GM04503 (cell line): ENCODE measurements at regions not wholly inside any gene's neighbourhood (a gene's known extent, or its start where the extent isn't known, plus 50 kb on each side); places are given as distances from the start of the nearest gene placed in this dataset.
"Not testable (repeated sequence)": the region's sequence is repeated elsewhere in the genome, so short reads cannot be mapped to it uniquely, and the experiment has no call there.

ENCODE experiments used
- DNase-seq: peaks from one replicate; pipeline ENCODE4 v3.0.0-alpha.2; 2012; ENCODE audit warnings: low read depth

DNA sequence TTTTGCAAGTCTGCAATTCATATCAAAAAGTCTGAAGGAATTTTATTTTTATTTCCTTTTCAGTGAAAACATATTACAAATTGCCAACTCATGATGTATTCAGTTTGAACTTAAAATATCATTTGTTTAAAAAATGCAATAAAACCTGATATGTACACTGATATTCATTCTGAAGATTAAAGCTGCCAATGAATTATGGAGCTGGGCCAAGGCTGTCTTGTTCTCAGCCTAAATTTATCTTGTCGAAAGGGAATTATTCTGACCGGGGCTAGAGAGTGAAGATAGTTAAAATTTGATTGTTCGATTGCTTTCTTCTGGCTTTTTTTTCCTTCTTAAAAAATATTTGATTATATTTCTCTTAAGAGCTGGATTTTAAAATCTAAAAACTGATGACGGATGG lies 54.0 kb upstream of the RBFOX1 start:
- DNase-seq = no peak

DNA sequence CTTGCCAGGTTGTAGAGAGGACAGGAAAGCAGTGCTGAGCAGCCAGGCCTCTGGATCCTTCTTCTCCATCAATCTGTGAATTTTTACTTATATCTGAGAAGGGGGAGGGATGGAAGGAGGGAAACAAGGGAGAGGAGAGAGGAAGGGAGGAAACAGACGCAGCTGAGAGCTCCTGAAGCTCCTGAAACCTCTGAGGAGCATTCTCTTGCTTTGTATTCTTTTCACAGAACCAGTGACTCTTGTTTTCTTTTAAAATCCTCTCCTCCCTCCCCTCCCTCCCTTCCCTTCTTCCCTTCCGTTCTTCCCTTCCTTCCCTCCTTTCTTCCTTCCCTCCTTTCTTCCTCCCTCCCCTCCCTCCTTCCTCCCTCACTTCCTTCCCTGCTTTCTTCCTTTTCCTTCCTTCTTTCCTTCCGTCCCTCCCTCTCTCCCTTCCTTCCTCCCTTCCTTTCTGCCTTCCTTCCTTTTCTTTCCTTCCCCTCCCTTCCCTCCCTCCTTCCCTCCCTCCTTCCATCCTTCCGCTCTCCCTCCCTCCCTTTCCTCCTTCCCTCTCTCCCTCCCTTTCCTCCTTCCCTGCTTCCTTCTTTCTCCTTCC lies 60.0 kb upstream of the RBFOX1 start:
- no peak for DNase-seq

GRCh38 chr16:7271486-7271885 lies 61.2 kb upstream of the RBFOX1 start:
- DNase-seq = no peak

DNA sequence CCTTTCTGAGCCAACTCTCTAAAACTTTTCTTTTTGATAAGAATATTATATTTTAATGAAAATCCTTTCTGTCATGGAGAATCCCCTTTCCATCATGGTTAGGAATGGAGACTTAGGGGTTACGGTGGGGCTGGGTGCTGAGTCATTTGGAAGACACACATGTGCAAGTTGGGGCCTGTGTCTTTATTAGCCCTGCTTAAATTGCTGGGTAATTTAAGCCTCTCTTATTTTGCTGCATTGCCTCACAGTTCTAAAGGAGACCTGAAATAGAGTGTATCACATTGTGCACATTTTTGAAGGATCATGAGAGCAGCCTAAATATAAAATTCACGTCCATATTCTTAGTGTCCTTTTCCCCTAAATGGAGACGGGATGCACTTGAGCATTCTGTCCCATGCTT lies 61.8 kb upstream of the RBFOX1 start:
- no peak for DNase-seq

- DNase-seq = no peak
These were observed 62.6 kb upstream of the RBFOX1 start for GRCh38 chr16:7270006-7270405.

DNA sequence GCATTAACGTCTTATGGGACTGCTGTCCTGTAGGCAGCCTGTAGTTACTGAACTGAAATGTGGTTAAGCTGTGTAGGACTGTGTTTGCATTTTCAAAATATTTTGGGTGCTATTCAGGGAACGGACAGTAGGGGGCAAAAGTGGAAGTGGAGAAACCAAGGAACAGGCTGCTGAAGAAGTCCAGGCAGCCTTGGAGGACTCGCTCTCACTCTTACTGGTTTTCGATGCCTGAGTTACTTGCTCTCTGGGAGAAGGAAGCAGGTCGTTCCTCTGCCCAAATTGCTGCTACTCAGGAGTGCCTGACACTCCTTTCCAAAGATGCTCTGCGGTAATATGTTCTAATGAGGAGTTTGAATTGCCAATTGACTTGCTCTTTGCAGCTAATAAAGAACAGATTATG lies 64.5 kb upstream of the RBFOX1 start:
- no peak for DNase-seq

- DNase-seq = no peak
These were observed 75.6 kb upstream of the RBFOX1 start for GRCh38 chr16:7257016-7257415.

DNA sequence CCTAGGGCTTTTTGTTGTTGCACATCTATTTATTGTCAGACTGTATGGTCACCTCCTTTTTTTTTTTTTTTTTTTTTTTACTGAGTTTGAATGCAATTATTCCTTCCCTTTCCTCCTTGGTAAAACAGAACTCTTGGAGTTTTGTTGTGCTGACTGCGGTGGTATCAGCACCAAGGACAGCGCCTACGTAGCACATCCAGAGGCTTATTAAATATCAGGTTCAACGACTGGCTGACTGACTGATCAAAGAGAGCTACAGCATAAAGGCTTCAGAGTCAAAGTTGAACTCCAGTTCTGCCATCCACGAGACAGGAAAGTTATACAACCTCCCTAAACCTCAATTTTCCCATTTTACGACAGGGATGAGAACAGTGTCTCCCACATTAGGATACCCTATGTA lies 86.1 kb upstream of the RBFOX1 start:
- no peak for DNase-seq

GRCh38 chr16:7239547-7239946 lies 93.1 kb upstream of the RBFOX1 start:
- no peak for DNase-seq

DNA sequence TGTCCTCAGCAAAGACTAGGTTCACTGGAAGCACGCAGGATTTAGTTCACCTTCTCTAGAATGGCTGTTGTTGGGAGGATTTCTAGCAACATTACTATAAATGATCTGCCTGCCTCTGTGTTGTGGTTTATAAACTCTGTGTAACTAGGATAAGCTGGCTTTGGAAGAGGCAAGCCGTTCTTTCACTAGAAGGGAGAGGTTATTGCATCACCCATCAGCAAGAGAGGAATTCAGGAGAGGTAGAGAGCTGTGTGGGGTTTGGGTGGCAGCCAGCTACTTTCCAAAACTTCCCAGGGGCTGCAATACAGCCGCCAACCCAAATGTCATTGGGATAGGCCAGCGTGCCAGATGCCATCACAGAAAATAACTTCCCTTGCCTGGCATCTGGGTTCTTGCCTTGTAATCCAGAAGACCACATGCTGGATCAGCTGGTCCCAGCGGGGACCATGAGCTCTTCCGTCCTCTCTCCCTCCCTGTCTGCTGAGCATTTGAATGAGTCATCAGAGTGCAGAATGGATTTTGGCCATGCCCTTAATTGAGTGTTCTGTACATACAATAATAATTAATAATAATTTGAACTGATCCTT lies 95.7 kb upstream of the RBFOX1 start:
- DNase-seq = no peak

GRCh38 chr16:7233975-7234374 lies 98.7 kb upstream of the RBFOX1 start:
- DNase-seq = no peak

GRCh38 chr16:7231762-7232161 lies 100.9 kb upstream of the RBFOX1 start:
- no peak for DNase-seq

DNA sequence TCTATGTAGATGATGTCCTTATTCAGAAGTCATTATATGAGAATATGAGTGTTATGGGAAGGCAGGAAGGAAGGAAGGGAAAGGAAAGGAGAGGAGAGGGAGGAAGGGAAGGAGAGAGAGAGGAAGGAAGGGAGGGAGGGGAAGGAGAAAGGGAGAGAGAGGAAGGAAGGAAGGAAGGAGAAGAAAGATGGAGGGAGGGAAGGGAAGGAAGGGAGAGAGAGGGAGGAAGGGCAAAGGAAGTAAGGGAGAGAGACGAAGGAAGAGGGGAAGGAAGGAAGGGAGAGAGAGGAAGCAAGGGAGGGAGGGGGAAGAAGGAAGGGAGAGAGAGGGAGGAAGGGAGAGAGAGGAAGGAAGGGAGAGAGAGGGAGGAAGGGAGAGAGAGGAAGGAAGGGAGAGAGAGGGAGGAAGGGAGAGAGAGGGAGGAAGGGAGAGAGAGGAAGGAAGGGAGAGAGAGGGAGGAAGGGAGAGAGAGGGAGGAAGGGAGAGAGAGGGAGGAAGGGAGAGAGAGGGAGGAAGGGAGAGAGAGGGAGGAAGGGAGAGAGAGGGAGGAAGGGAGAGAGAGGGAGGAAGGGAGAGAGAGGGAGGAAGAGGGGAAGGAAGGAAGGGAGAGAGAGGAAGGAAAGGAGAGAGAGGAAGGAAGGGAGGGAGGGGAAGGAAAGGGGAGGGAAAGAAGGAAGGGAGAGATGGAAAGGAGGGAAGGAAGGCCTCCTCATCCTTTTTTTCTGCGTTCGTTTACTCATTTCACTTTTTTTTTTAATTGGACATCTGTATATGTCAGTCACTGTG lies 103.0 kb upstream of the RBFOX1 start:
- DNase-seq = not testable (repeated sequence)

DNA sequence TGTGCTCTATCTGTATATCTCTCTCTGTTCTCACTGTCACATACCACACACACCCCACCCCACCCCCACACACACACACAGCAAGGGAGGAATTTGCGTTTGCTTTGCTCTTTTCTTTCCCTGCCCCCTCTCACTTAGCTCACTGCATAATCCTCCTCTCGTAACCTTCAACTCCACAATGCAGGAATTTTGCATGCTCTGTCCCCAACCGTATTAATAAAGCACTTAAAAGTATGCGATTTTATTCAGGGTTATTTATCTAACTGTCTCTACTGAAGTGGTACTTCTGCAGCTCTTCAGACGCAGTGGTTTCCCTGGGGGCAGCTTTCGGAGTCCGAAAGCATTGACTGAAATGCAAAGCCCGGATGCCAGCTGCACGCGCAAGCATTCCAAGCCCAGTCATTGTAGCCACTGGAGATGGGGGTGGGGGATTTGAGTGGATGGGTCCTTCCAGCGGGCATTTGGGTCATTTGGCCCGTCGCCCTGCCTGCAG lies 105.4 kb upstream of the RBFOX1 start:
- no peak for DNase-seq

DNA sequence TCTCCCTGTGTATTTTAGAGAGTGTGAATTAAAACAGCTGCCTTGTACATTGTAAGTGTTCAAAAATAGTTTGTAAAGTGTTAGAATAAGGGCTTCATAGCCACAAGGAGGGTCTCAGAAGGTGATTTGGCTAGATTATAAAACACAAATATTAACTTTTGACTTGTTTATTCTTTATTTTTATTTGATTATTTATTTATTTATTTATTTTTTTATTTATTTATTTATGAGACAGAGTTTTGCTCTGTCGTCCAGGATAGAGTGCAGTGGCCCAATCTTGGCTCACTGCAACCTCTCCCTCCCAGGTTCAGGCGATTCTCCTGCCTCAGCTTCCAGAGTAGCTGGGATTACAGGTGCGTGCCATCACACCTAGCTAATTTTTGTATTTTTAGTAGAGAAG lies 111.5 kb upstream of the RBFOX1 start:
- DNase-seq = no peak

- DNase-seq = no peak
These were observed 113.7 kb upstream of the RBFOX1 start for GRCh38 chr16:7218936-7219335.

DNA sequence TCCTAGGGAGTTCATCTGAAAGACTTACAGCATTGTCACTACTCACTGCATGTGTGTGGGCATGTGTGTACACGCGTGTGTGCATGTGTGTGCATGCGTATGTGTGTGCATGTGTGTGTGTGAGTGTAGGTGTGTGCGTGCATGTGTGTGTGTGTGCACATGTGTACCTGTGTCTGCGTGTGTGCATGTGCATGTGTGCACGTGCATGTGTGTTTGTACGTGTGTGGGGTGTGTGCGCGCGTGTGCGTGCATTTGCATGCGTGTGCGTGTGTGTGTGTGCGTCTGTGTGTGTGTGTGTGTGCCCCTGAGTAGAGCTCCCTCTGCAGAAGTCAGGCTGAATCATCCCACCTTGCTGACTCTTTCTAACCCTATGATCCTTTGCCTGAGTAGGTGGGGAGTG lies 114.8 kb upstream of the RBFOX1 start:
- DNase-seq = no peak

DNA sequence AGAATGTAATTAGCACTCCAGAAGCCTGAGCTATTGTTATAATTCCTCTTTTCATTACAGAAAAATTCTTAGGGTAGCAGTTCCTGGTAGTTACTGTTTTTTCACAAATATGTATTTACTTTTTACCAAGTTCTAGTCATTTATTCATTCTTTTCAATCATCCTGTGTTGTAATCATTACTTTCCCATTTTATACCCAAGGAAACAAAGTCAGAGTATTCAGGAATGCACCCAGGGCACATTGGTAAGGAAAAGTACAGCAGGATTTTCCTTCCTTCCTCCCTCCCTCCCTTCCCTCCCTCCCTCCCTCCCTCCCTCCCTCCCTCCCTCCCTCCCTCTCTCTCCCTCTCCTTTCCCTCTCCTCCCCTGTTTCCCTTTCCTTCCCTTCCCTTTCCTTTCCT lies 115.9 kb upstream of the RBFOX1 start:
- no peak for DNase-seq

DNA sequence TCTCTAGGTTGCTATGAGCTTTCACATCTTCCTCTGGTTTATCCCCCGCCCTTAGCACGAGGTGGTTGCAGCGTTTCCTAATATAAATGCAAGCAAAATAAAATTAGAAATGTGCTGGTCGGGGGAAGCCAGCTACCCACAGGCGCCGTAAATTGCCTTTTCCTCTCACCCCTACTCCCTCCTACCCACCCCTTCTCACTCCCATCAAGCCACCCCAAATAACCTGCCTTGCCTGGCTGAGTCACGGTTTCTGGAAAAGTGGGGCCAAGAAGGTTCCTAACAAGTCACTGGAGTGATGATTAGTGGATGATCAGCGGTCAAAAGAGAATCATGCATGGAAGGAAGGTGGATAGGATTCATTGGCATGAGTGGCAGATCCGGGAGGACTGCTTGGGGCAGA lies 120.9 kb upstream of the RBFOX1 start:
- no peak for DNase-seq

DNA sequence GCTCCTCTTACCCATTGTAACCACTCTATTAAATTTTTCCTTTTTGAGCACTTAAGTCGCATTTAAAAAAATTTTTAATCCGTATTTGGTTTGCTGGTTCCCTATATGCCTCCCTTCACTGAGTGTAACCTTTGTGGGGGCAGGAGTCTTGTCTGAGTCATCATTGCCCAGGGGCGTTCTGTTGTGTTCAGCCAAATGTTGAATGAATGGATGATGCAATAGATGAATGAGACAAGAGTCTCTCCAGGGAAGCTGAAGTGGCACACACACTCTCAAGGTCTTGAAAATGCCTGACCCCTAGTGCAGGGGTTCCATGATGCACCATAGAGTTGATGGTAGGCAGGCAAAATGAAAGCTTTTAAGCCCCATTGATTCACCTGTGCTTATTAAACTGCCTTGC lies 123.0 kb upstream of the RBFOX1 start:
- no peak for DNase-seq

- DNase-seq = no peak
These were observed 126.2 kb upstream of the RBFOX1 start for GRCh38 chr16:7206469-7206868.

GRCh38 chr16:7200320-7200719 lies 132.3 kb upstream of the RBFOX1 start:
- DNase-seq = no peak

- no peak for DNase-seq
These were observed 147.0 kb upstream of the RBFOX1 start for GRCh38 chr16:7185689-7186088.

GRCh38 chr16:7185165-7185564 lies 147.5 kb upstream of the RBFOX1 start:
- no peak for DNase-seq
